OCI-LY7 (cell line): ENCODE measurements at regions not wholly inside any gene's neighbourhood (a gene's known extent, or its start where the extent isn't known, plus 50 kb on each side); places are given as distances from the start of the nearest gene placed in this dataset.

Experiments used
- BruUV-seq: library from RNA; stranded (reverse); fragments of 400-500 nt; replicated peaks from 2 replicates; lab custom pipeline; 2021; lab: Mats Ljungman, UMichigan
- CTCF ChIA-PET: fragments of 300-600 bp; sonication (Branson Sonifier 250); formaldehyde crosslinking; loops from one replicate; lab custom pipeline; 2022; ENCODE audit warnings: antibody characterized with exemption; ENCODE audit not compliant: unreplicated experiment; lab: Charles Lee
- POLR2A ChIA-PET: fragments of 300-600 bp; sonication (Branson Sonifier 250); formaldehyde crosslinking; loops from one replicate; lab custom pipeline; 2022; ENCODE audit warnings: antibody characterized with exemption; lab: Charles Lee
- DNase-seq: peaks from one replicate; pipeline ENCODE4 v3.0.0-alpha.2; 2015; ENCODE audit warnings: low spot score
- H2AFZ ChIP-seq: fragments of 200-600 bp; sonication (generic), shearing (Covaris generic); 2 replicates; pipeline ENCODE4 v1.6.1; 2014; ENCODE audit warnings: mild to moderate bottlenecking, antibody characterized with exemption, low read length, moderate library complexity
- H3K27ac ChIP-seq: fragments of 200-600 bp; sonication (generic); 2 replicates; pipeline ENCODE4 v1.5.1; 2014; ENCODE audit warnings: mixed run types, low read depth, mild to moderate bottlenecking, moderate library complexity, low read length, inconsistent platforms; ENCODE audit not compliant: poor library complexity, severe bottlenecking
- H3K36me3 ChIP-seq: fragments of 200-600 bp; sonication (generic); 2 replicates; pipeline ENCODE4 v1.6.1; 2014; ENCODE audit warnings: mild to moderate bottlenecking, antibody characterized with exemption, low read length, moderate library complexity, mixed read lengths; ENCODE audit not compliant: insufficient read depth
- H3K4me1 ChIP-seq: fragments of 200-600 bp; sonication (generic); 2 replicates; pipeline ENCODE4 v1.5.1; 2014; ENCODE audit warnings: mild to moderate bottlenecking, low read length; ENCODE audit not compliant: insufficient read depth, poor library complexity, severe bottlenecking
- H3K4me2 ChIP-seq: fragments of 200-600 bp; sonication (generic); 2 replicates; pipeline ENCODE4 v1.6.1; 2014; ENCODE audit warnings: mild to moderate bottlenecking, low read length
- H3K4me3 ChIP-seq: fragments of 200-600 bp; sonication (generic); 2 replicates; pipeline ENCODE4 v1.5.1; 2014; ENCODE audit warnings: mild to moderate bottlenecking, low read depth, low read length; ENCODE audit not compliant: poor library complexity, severe bottlenecking
- H3K79me2 ChIP-seq: fragments of 200-600 bp; sonication (generic); 2 replicates; pipeline ENCODE4 v1.6.1; 2016; ENCODE audit warnings: low read depth, mild to moderate bottlenecking, low read length, moderate library complexity, mixed read lengths; ENCODE audit not compliant: insufficient read depth
- H3K9me2 ChIP-seq: fragments of 200-600 bp; sonication (generic); 2 replicates; pipeline ENCODE4 v1.6.1; 2016; ENCODE audit warnings: mild to moderate bottlenecking, low read length, mixed read lengths; ENCODE audit not compliant: insufficient read depth
- H3K9me3 ChIP-seq: fragments of 200-600 bp; sonication (generic); 2 replicates; pipeline ENCODE4 v1.6.1; 2014; ENCODE audit warnings: mild to moderate bottlenecking, mixed run types, low read length, mixed read lengths
- H4K20me1 ChIP-seq: fragments of 200-600 bp; sonication (generic); 2 replicates; pipeline ENCODE4 v1.6.1; 2014; ENCODE audit warnings: mild to moderate bottlenecking, antibody characterized with exemption, low read length, moderate library complexity, mixed read lengths; ENCODE audit not compliant: insufficient read depth
- EZH2phosphoT487 ChIP-seq: fragments of 200-600 bp; sonication (generic); IDR thresholded peaks from 2 replicates; pipeline ENCODE4 v1.6.1; 2018; ENCODE audit warnings: low read depth, borderline replicate concordance, mild to moderate bottlenecking, mixed run types, antibody characterized with exemption, low read length, moderate library complexity, mixed read lengths
- intact Hi-C: fragments of 100-400 bp; cut with micrococcal nuclease; formaldehyde crosslinking; loops from one replicate; pipeline ENCODE4 v1.10.0; 2022; ENCODE audit not compliant: unreplicated experiment
- TF ChIP-seq, protein P1 (sequence below): fragments of 200-600 bp; sonication (generic); conservative IDR thresholded peaks from 2 replicates; pipeline ENCODE4 v1.5.1; 2014; ENCODE audit warnings: mild to moderate bottlenecking, antibody characterized with exemption, low read length, moderate library complexity, mixed read lengths

DNA sequence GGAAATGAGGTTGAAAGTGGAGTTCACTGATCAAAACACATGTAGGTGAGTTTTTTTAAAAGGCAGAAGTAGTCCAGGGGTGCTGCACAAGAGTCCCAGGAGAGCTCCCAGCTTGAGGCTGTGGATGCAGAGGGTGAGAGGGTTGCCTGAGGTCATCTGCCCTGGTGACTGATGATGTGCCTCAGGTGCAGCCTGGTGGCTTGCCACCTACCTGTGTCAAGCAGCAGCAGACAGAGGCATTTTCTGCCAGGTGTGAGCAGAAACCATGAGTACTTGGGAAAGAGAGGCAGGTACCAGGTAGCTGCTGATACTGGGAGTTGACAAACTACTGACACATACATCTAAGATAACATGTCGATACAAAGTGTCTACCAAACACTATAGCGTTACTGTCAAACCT is 92.5 kb downstream of the SCP2D1 start:
- intact Hi-C loops: no loop called here
- Histone ChIP-seq H3K9me3 (no peaks in the 10 kb centered on the region), H3K9me2 (no peaks in the 10 kb centered on the region), H3K27ac (no peak overlapping the region), H3K4me1 (no peaks in the 10 kb centered on the region), H3K4me3 (no peak overlapping the region), H2AFZ (no peak overlapping the region), H3K79me2 (no peaks in the 10 kb centered on the region), H3K36me3 (no peaks in the 10 kb centered on the region), H4K20me1 (no peaks in the 10 kb centered on the region), H3K4me2 (no peak overlapping the region)
- DNase-seq: no peak
- ChIA-PET POLR2A (no interaction called here), CTCF (no interaction called here)
- no peak for TF ChIP-seq EZH2phosphoT487
- TF ChIP-seq, protein P1, sequence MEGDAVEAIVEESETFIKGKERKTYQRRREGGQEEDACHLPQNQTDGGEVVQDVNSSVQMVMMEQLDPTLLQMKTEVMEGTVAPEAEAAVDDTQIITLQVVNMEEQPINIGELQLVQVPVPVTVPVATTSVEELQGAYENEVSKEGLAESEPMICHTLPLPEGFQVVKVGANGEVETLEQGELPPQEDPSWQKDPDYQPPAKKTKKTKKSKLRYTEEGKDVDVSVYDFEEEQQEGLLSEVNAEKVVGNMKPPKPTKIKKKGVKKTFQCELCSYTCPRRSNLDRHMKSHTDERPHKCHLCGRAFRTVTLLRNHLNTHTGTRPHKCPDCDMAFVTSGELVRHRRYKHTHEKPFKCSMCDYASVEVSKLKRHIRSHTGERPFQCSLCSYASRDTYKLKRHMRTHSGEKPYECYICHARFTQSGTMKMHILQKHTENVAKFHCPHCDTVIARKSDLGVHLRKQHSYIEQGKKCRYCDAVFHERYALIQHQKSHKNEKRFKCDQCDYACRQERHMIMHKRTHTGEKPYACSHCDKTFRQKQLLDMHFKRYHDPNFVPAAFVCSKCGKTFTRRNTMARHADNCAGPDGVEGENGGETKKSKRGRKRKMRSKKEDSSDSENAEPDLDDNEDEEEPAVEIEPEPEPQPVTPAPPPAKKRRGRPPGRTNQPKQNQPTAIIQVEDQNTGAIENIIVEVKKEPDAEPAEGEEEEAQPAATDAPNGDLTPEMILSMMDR: no peak
- BruUV-seq: no TSS peak

DNA sequence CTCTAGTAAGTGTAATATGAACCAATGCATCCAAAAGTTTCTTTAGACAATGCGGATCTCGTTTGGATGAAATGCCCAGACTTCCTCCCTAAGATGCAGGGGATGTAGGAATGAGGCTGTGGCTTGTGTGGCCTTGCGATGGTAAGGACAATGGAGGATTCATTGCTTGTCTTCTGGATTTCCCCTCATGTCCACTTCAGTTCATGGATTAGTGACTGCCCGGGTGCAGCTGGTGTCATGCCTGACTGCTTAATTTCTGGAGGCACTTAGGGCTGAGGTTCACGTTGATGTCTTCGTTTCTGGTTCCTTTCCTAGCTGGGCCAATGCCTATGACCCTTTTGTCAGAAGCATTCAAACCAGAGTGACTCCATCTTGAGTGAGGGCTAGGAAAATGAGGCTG is 93.8 kb downstream of the SCP2D1 start:
- no peak overlapping the region for H3K4me3 ChIP-seq
- no peaks in the 10 kb centered on the region for H3K9me3 ChIP-seq
- TF ChIP-seq EZH2phosphoT487: no peak
- TF ChIP-seq, protein P1: no peak
- no peaks in the 10 kb centered on the region for H3K4me1 ChIP-seq
- ChIA-PET POLR2A (no interaction called here), CTCF (no interaction called here)
- no peaks in the 10 kb centered on the region for H4K20me1 ChIP-seq
- intact Hi-C loops: no loop called here
- H3K27ac ChIP-seq: no peak overlapping the region
- BruUV-seq: no TSS peak
- H3K36me3 ChIP-seq: no peaks in the 10 kb centered on the region
- no peaks in the 10 kb centered on the region for H3K79me2 ChIP-seq
- no peak overlapping the region for H2AFZ ChIP-seq
- no peak overlapping the region for H3K4me2 ChIP-seq
- H3K9me2 ChIP-seq: no peaks in the 10 kb centered on the region
- no peak for DNase-seq

DNA sequence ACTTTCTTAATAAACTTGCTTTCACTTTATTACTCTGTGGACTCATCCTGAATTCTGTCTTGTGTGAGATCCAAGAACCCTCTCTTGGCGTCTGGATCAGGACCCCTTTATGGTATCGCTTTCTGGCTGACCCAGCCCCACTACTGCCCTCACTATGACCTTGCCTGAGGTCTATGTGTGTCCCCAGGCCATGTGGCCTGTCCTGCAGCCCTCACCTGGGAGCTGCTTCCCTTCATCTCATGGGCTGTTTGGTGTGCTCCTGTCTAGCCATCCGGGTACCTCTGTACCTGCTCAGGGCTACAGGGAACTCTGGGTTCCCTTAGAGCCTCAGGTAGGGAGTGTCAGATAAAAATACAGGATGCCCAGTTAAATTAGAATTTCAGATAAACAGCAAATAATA is 94.5 kb downstream of the SCP2D1 start:
- Histone ChIP-seq H3K4me1 (no peaks in the 10 kb centered on the region), H3K4me3 (no peak overlapping the region), H4K20me1 (no peaks in the 10 kb centered on the region), H3K36me3 (no peaks in the 10 kb centered on the region), H2AFZ (no peak overlapping the region), H3K9me3 (no peaks in the 10 kb centered on the region), H3K4me2 (no peak overlapping the region), H3K9me2 (no peaks in the 10 kb centered on the region), H3K27ac (no peak overlapping the region), H3K79me2 (no peaks in the 10 kb centered on the region)
- intact Hi-C loops: no loop called here
- POLR2A ChIA-PET: no interaction called here
- CTCF ChIA-PET: no interaction called here
- no peak for DNase-seq
- no TSS peak for BruUV-seq
- TF ChIP-seq EZH2phosphoT487: no peak
- TF ChIP-seq, protein P1: no peak
